ENCODE measurements at regions not wholly inside any gene's neighbourhood (a gene's known extent, or its start where the extent isn't known, plus 50 kb on each side); places are given as distances from the start of the nearest gene placed in this dataset.
"Not testable (repeated sequence)": the region's sequence is repeated elsewhere in the genome, so short reads cannot be mapped to it uniquely, and the experiment has no call there.

- DNase-seq, result no peak
These were observed 264.8 kb upstream of the IGFBP7 start for GRCh38 chr4:57374866-57375595.

- no peak for DNase-seq
These were observed 263.8 kb upstream of the IGFBP7 start for GRCh38 chr4:57373991-57374390.

GRCh38 chr4:57371671-57372070, 261.5 kb upstream of the IGFBP7 start:
- no peak for DNase-seq

DNA sequence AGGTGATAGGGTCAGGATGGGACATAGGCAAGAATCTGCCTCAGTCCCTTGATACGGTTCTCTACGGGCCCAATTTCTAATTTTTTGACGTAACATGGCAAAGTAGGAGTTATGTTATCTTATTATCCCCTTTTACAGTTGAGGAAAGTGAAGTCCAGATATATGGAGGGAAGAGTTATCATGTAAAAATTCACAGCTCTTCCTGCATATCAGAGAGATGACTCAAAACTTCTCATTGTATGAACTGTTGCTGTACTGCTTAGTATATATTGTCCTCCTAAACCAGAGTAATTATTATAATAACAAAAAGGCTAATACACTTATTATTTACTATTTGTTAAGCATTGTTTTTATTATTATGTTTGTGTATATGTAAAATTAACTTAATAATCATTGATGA, 260.5 kb upstream of the IGFBP7 start:
- no peak for DNase-seq

DNA sequence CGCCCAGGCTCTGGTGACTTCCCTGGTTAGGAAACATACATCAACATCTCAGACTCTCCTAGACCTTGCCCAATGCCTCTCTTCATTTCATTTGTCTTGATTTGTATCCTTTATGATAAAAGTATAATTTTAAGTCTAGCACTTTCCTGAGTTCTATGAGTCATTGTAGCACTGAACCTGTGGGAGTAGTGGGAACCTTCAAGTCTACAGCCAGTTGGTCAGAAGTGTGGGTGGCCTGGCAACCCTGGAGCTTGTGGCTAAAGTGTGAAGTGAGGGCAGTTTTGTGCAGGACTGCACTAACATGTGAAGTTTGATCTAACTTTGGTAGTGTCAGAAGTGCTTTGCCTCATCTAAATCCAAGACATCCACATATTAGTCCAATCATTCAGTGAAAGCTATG, 259.3 kb upstream of the IGFBP7 start:
- no peak for DNase-seq

GRCh38 chr4:57364255-57364654, 254.1 kb upstream of the IGFBP7 start:
- DNase-seq, result no peak

- DNase-seq, result no peak
These were observed 253.2 kb upstream of the IGFBP7 start for GRCh38 chr4:57363346-57363745.

GRCh38 chr4:57360681-57361080, 250.5 kb upstream of the IGFBP7 start:
- DNase-seq, result no peak

DNA sequence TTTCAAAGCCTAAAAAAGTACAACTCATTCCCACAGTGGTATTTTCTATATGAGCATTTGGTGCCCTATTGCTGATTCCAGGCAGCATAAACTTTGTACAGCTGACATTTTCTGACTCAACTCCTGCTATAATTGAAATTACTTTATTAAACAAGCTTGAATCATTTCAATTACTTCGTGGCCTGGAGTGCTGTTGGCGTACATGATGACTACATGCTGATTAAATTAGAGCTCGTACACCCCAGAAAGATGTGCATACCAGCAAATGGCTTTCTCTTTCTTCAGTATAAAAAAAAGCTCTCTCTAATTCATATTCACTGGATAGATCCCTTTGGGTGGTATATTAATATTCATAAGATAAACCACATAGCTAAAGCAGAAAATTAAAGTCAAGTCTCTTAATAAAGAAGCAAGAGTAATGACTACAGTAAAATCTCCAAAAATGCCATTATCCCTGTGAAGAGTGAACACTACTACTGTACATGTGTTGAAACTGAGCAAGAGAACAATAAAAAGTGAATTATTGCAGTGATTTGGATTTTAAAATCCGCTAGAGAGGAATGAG, 245.0 kb upstream of the IGFBP7 start:
- no peak for DNase-seq

GRCh38 chr4:57351731-57352130, 241.5 kb upstream of the IGFBP7 start:
- no peak for DNase-seq

- no peak for DNase-seq
These were observed 234.1 kb upstream of the IGFBP7 start for GRCh38 chr4:57344296-57344695.

- no peak for DNase-seq
These were observed 232.2 kb upstream of the IGFBP7 start for GRCh38 chr4:57342411-57342810.

DNA sequence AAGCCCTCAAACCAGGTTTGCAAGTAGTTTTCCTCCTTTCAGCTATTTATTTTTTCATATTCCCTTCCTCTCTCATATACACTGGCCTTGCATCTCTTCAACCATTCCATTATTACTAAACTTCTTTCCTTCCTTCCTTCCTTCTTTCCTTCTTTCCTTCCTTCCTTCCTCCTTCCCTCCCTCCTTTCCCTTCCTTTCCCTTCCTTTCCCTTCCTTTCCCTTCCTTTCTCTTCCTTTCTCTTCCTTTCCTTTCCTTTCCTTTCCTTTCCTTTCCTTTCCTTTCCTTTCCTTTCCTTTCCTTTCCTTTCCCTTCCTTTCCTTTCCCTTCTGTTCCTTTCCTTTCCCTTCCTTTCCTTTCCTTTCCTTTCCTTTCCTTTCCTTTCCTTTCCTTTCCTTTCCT, 228.7 kb upstream of the IGFBP7 start:
- not testable (repeated sequence) for DNase-seq

DNA sequence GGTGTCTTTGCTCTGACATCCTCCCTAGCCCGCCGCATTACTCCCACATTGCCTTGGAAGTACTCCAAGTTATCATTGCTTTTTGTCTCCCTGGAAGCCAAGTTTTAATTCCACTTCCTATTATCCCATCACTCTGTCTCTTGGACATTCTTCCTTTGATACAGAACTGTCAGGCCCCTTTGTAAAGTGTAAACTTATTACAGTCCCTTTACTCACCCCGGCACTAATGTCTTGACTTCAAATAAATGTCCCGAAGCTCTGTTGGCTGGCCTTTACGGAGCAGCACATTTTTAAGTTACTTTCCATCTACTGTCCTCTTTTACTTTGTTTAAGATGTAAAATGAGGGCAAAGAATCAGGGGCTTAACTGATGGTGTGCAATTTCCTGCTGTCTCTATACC, 223.5 kb upstream of the IGFBP7 start:
- DNase-seq, result no peak

GRCh38 chr4:57331959-57332358, 221.8 kb upstream of the IGFBP7 start:
- no peak for DNase-seq

GRCh38 chr4:57329279-57329678, 219.1 kb upstream of the IGFBP7 start:
- no peak for DNase-seq

DNA sequence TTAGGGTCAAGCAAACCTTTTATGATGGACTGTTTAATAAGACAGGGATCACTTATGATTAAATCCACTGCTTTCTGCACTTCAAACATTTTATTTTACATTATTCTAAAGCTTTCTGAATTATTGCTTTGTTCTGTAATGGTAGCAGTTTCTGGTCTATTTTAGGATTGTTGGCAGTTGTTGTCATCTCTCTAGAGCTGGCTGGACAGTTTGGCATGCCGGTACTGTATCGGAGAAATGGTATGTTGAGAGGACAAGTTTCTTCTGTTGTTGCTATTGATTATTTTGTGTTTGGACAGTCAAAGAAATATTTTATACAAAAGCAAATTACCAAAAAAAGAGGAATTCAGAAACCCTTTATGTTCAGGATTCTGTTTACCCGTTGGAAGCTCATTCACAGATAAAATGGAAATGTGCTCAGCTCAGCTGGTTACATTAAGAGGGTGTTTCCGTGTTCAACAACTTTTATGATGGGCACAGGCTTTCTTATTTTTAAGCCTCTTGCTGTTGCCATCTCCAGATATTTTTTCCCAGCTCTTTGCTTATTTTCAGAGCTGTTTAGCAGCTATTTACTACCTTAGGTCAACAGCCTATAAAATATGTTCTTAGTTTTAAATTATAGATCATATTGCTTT, 214.6 kb upstream of the IGFBP7 start:
- no peak for DNase-seq

GRCh38 chr4:57320849-57321248, 210.7 kb upstream of the IGFBP7 start:
- DNase-seq, result no peak

GRCh38 chr4:57320217-57320616, 210.0 kb upstream of the IGFBP7 start:
- DNase-seq, result no peak

DNA sequence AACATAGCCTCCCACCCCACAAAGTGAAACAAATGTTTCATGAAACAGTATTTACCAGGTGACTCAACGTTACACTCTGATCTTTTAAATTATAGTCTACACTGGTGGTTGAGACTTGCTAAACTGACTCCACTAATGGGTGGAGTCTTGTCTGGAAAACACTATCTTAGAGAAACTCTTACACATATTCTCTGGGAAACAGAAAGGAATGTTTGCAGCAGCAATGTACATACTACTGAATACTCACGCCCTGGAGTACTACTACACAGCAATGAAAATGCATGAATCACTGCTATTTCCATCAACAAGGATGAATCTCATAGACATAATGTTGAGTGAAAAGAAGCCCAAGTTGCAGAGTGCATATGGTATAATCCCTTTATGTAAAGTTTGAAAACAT, 208.5 kb upstream of the IGFBP7 start:
- DNase-seq, result no peak

DNA sequence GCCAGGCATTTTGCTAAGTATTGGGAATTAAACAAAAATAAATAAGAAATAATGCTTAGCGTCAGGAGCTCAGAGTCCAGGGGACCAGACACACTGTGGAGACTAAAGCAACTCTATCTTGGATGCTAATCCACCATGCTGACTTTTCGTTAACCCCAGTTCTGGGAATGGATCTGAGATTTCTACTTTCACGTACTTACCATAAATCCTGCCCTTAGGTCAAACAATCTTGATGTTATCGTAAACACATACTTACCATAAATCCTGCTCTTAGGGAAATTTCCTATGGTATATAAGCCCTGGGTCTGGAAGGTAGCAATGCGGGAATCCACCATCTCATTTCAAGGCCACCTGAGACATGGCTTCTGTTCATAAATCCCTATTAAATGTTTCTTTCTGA, 204.5 kb upstream of the IGFBP7 start:
- no peak for DNase-seq

- DNase-seq, result no peak
These were observed 202.1 kb upstream of the IGFBP7 start for GRCh38 chr4:57312296-57312695.

GRCh38 chr4:57309658-57310057, 199.5 kb upstream of the IGFBP7 start:
- no peak for DNase-seq

DNA sequence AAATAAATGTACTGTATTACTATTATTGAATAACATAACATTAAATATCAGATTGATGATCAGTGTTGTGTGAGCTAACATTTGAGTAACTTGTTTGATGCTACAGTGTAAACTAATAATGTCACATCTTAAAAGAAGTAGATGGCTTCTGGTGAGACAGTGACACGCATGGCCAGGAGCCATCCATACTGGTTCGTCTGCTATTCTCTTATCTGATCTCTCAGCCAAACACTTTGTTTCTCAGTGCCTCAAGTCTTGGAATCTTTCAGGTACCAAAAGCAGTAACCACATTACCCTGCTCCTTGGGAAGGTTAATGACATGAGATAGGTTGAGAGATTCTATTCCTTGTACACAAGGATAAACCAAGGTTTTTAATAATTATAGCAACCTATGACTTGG, 198.1 kb upstream of the IGFBP7 start:
- no peak for DNase-seq

GRCh38 chr4:57305836-57306235, 195.7 kb upstream of the IGFBP7 start:
- no peak for DNase-seq

All from activated effector memory CD4-positive, alpha-beta T cell treated with Interleukin-2 at 50 U/mL for 16 hours (primary cell).